Gastroesophageal sphincter (tissue), 3 donors: ENCODE measurements at regions not wholly inside any gene's neighbourhood (a gene's known extent, or its start where the extent isn't known, plus 50 kb on each side); places are given as distances from the start of the nearest gene placed in this dataset.

Source experiments
- CTCF ChIP-seq, 4 experiments: fragments of 200-600 bp in 2 of 4; fragments of 450-650 bp in 2 of 4; sonication (generic) in 1 of 4; IDR thresholded peaks; one replicate each; pipeline ENCODE4 v1.5.1; 2017 to 2019; ENCODE audit warnings: antibody characterized with exemption in 4 of 4, mild to moderate bottlenecking in 2 of 4, moderate library complexity in 2 of 4
- POLR2A ChIP-seq, 2 donors: fragments of 450-650 bp; IDR thresholded peaks; one replicate each; pipeline ENCODE4 v1.6.1; 2017; ENCODE audit warnings: antibody characterized with exemption in 2 of 2, mild to moderate bottlenecking in 2 of 2, moderate library complexity in 1 of 2

GRCh38 chr7:57685418-57685817 lies 235.4 kb downstream of the ZNF716 start:
- TF ChIP-seq CTCF (IDR thresholded peaks at IDR 0.05) (no peak), POLR2A (IDR thresholded peaks at IDR 0.05) (no peak)
